ENCODE measurements at regions not wholly inside any gene's neighbourhood (a gene's known extent, or its start where the extent isn't known, plus 50 kb on each side); places are given as distances from the start of the nearest gene placed in this dataset.
A peak's percentile ranks its signal among the peaks of the same experiment; 100 is the strongest.

GRCh38 chr4:162985131-162985530, 181.6 kb downstream of the NAF1 start:
- no peak for TF ChIP-seq EHMT2 (IDR thresholded peaks at IDR 0.05; ENCODE audit: low read depth)
- ATAC-seq (no peak), DNase-seq (ENCODE audit: low read depth in 1 of 2, low spot score in 1 of 2) (no peak), FAIRE-seq (no peak)
- H3K4me2 ChIP-seq: no peak overlapping the region
- WGBS (ENCODE audit: missing lambda C conversion rate): 50% methylated on average over 5 of the region's 13 CpGs
- no peaks in the 10 kb centered on the region for H3K4me1 ChIP-seq
- H3K27ac ChIP-seq: no peak overlapping the region
- H3K4me3 ChIP-seq: no peak overlapping the region
- POLR2A ChIA-PET: no interaction called here
- CTCF ChIA-PET: no interaction called here
- no peaks in the 10 kb centered on the region for H3K9me3 ChIP-seq

- no peak for DNase-seq (ENCODE audit: low read depth in 1 of 2, low spot score in 1 of 2)
- no peak for ATAC-seq
- no peak overlapping the region for H3K27ac ChIP-seq
- TF ChIP-seq CTCF (IDR thresholded peaks at IDR 0.05) (no peak), KDM5A (IDR thresholded peaks at IDR 0.05) (no peak), POLR2A (IDR thresholded peaks at IDR 0.05; ENCODE audit: low read length) (no peak), RNF2 (IDR thresholded peaks at IDR 0.05; ENCODE audit: borderline replicate concordance, low read depth) (no peak), MAFK (IDR thresholded peaks at IDR 0.05; ENCODE audit: partially characterized antibody) (no peak), HEYL (CRISPR knock-in tag; IDR thresholded peaks at IDR 0.05) (no peak), EP300 (IDR thresholded peaks at IDR 0.05) (no peak), CBX8 (IDR thresholded peaks at IDR 0.05) (no peak), ATOH8 (CRISPR knock-in tag; IDR thresholded peaks at IDR 0.05; ENCODE audit: low read depth) (no peak), MYC (IDR thresholded peaks at IDR 0.05; ENCODE audit: borderline replicate concordance, low read length) (no peak), ESRRA (IDR thresholded peaks at IDR 0.05; ENCODE audit: borderline replicate concordance, low read length) (no peak), MAX (IDR thresholded peaks at IDR 0.05) (no peak), HDAC2 (IDR thresholded peaks at IDR 0.05) (no peak)
- H3K9me3 ChIP-seq: no peaks in the 10 kb centered on the region
- ChIA-PET POLR2A (no interaction called here), CTCF (no interaction called here)
- 43% methylated on average over 9 of the region's 18 CpGs for WGBS (ENCODE audit: missing lambda C conversion rate)
- H3K4me3 ChIP-seq: no peak overlapping the region
- H3K4me2 ChIP-seq: no peak overlapping the region
- no peak for FAIRE-seq
- no peaks in the 10 kb centered on the region for H3K4me1 ChIP-seq
These were observed 182.1 kb downstream of the NAF1 start for GRCh38 chr4:162984621-162985020.

- FAIRE-seq (no peak), DNase-seq (ENCODE audit: low read depth in 1 of 2, low spot score in 1 of 2) (no peak), ATAC-seq (peak in 1 of 2 experiments; percentile 64; a peak in 2 of 6 replicates)
- POLR2A ChIA-PET: no interaction called here
- TF ChIP-seq JUNB (IDR thresholded peaks at IDR 0.05) (no peak), CBX8 (IDR thresholded peaks at IDR 0.05) (no peak), FOSL2 (IDR thresholded peaks at IDR 0.05) (no peak), FOSL2 (CRISPR knock-in tag; IDR thresholded peaks at IDR 0.05) (no peak), CTCF (IDR thresholded peaks at IDR 0.05) (no peak), HES2 (IDR thresholded peaks at IDR 0.05) (no peak), CHD4 (IDR thresholded peaks at IDR 0.05; ENCODE audit: borderline replicate concordance) (no peak), CBX2 (IDR thresholded peaks at IDR 0.05; ENCODE audit: borderline replicate concordance, low read depth) (no peak), NR3C1 (IDR thresholded peaks at IDR 0.05) (no peak), ZSCAN20 (CRISPR knock-in tag; IDR thresholded peaks at IDR 0.05) (no peak), RCOR1 (IDR thresholded peaks at IDR 0.05; ENCODE audit: low read depth, low read length) (no peak), MAFK (IDR thresholded peaks at IDR 0.05; ENCODE audit: partially characterized antibody) (no peak), NFE2L2 (conservative IDR thresholded peaks at IDR 0.05; ENCODE audit: low read length) (no peak), HOXB5 (CRISPR knock-in tag; IDR thresholded peaks at IDR 0.05) (no peak), ZNF302 (CRISPR knock-in tag; IDR thresholded peaks at IDR 0.05) (no peak), RAD21 (conservative IDR thresholded peaks at IDR 0.05 in 1 of 2, IDR thresholded peaks at IDR 0.05 in 1 of 2) (no peak), TFCP2L1 (CRISPR knock-in tag; IDR thresholded peaks at IDR 0.05) (no peak), RFX5 (IDR thresholded peaks at IDR 0.05) (no peak)
- no peaks in the 10 kb centered on the region for H3K4me1 ChIP-seq
- 2% methylated on average over 2 of the region's 2 CpGs for WGBS (ENCODE audit: missing lambda C conversion rate)
- H3K4me3 ChIP-seq: no peak overlapping the region
- H3K9me3 ChIP-seq: no peaks in the 10 kb centered on the region
- CTCF ChIA-PET: no interaction called here
- no peak overlapping the region for H3K4me2 ChIP-seq
- H3K27ac ChIP-seq: no peak overlapping the region
These were observed 184.9 kb downstream of the NAF1 start for GRCh38 chr4:162981823-162982222.
